Fibroblast of villous mesenchyme (primary cell): ENCODE measurements at regions not wholly inside any gene's neighbourhood (a gene's known extent, or its start where the extent isn't known, plus 50 kb on each side); places are given as distances from the start of the nearest gene placed in this dataset.
A peak's percentile ranks its signal among the peaks of the same experiment; 100 is the strongest.
"Not testable (repeated sequence)": the region's sequence is repeated elsewhere in the genome, so short reads cannot be mapped to it uniquely, and the experiment has no call there.

Source experiments
- DNase-seq: peaks from one replicate; pipeline ENCODE4 v3.0.0-alpha.2; 2010; ENCODE audit warnings: low read depth
- H3K4me3 ChIP-seq: 2 replicates; pipeline ENCODE4 v1.5.1; 2011; ENCODE audit warnings: low read depth, mild to moderate bottlenecking, low read length
- TF ChIP-seq, protein P1 (sequence below): IDR thresholded peaks from 2 replicates; pipeline ENCODE4 v1.5.1; 2012; ENCODE audit warnings: low read depth, mild to moderate bottlenecking, low read length; ENCODE audit not compliant: insufficient read depth

GRCh38 chr13:44051918-44052675 lies 172.4 kb downstream of the LACC1 start:
- DNase-seq: peak; percentile 28
- H3K4me3 ChIP-seq: no peak overlapping the region
- TF ChIP-seq, protein P1, sequence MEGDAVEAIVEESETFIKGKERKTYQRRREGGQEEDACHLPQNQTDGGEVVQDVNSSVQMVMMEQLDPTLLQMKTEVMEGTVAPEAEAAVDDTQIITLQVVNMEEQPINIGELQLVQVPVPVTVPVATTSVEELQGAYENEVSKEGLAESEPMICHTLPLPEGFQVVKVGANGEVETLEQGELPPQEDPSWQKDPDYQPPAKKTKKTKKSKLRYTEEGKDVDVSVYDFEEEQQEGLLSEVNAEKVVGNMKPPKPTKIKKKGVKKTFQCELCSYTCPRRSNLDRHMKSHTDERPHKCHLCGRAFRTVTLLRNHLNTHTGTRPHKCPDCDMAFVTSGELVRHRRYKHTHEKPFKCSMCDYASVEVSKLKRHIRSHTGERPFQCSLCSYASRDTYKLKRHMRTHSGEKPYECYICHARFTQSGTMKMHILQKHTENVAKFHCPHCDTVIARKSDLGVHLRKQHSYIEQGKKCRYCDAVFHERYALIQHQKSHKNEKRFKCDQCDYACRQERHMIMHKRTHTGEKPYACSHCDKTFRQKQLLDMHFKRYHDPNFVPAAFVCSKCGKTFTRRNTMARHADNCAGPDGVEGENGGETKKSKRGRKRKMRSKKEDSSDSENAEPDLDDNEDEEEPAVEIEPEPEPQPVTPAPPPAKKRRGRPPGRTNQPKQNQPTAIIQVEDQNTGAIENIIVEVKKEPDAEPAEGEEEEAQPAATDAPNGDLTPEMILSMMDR: no peak

GRCh38 chr13:44052780-44053184 lies 173.1 kb downstream of the LACC1 start:
- DNase-seq: peak; percentile 63
- H3K4me3 ChIP-seq: no peak overlapping the region
- TF ChIP-seq, protein P1: no peak

GRCh38 chr13:44053208-44053607 lies 173.5 kb downstream of the LACC1 start:
- no peak overlapping the region for H3K4me3 ChIP-seq
- TF ChIP-seq, protein P1: no peak
- peak; percentile 44 for DNase-seq

DNA sequence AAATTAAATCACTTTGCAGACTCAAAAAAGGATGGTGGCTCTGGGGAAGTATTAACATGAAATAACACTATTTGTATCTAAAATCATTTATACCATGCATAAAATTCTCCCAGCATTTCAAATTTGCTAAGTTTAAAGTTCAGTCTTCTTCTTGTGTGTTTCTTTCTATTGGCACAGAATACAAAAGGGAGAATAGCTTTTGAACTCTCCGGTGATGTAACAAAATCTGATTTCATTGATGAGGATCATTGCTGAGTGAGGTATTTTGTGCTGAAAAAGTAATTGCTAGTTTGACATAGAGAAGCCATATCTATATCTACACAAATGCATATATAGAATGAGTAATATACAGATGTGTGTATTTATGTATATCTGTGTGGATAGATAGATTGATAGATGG lies 174.8 kb downstream of the LACC1 start:
- no peak overlapping the region for H3K4me3 ChIP-seq
- DNase-seq: no peak
- TF ChIP-seq, protein P1: no peak

DNA sequence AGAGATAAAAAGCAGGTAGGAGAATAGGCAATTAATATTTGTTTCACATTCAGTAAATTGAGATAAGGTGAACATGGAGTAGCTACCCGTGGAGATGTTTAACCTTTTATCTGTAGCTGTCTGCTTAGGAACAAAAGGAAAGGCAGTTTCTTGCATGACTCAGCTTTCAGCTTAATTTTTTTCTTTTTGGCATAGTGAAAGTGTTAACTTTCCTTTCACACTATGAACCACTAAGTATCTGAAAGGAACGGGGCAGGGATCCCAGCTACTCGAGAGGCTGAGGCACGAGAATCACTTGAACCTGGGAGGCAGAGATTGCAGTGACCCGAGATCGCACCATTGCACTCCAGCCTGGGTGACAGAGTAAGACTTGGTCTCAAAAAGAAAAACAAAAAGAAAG lies 176.0 kb downstream of the LACC1 start:
- DNase-seq, H3K4me3 ChIP-seq: not testable (repeated sequence)

DNA sequence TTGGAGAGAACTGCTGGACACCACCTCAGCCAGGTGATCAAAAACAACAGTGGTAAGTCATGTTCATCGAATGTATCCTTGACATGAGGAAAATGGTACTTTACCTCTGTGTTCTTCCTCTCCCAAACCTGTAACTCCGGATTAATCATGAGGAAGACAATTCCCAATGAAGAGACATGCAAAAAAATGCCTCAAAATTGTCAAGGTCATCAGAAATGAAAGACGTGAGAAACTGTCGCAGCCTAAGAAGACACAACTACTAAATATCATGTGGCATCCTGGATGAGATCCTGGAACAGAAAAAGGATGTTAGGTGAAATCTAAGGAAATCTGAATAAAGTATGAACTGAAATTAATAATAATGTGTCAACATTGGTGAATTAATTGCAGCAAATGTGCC lies 178.4 kb downstream of the LACC1 start:
- H3K4me3 ChIP-seq: no peak overlapping the region
- DNase-seq: no peak
- TF ChIP-seq, protein P1: no peak

DNA sequence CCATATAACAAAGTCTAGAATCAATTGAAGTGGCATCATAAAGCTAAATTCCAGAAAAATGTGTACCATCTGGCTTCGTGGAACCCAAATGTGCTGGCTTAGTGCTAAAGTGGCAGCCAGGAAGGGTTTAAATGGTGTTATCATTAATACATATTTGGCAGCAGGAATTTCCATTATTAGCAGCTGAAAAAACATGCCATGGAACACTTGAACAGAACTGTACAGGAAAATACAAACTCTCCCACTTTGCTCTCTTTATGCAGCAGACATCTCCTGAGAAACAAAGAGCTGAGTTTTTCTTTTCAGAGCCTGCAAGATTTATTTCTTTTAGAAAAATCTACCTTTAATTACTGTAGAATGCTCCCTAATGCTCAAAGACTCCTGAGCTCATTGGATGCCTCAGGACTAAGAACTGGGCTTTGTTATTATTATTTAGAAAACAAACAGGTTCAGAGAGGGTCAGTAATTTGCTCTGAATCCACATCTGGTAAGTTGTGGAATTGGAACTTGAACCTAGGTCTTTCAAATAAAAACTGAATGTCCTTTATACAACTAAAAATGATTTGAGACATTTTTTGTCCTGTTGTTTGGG lies 179.0 kb downstream of the LACC1 start:
- H3K4me3 ChIP-seq: no peak overlapping the region
- TF ChIP-seq, protein P1: no peak
- no peak for DNase-seq
